SK-N-MC (cell line): ENCODE measurements at regions not wholly inside any gene's neighbourhood (a gene's known extent, or its start where the extent isn't known, plus 50 kb on each side); places are given as distances from the start of the nearest gene placed in this dataset.

Source experiments
- EZH2 ChIP-seq: fragments of 200-600 bp; sonication (generic); IDR thresholded peaks from one replicate; pipeline ENCODE4 v1.6.1; 2017; ENCODE audit warnings: antibody characterized with exemption
- FOXP2 ChIP-seq: optimal IDR thresholded peaks from 2 replicates; pipeline ENCODE3; 2011; ENCODE audit warnings: mild to moderate bottlenecking, moderate library complexity; ENCODE audit not compliant: insufficient read depth; ENCODE audit errors: extremely low read length, control extremely low read depth
- POLR2AphosphoS5 ChIP-seq: IDR thresholded peaks from 2 replicates; pipeline ENCODE4 v1.6.1; 2012; ENCODE audit warnings: mild to moderate bottlenecking, low read depth, low read length, borderline replicate concordance

DNA sequence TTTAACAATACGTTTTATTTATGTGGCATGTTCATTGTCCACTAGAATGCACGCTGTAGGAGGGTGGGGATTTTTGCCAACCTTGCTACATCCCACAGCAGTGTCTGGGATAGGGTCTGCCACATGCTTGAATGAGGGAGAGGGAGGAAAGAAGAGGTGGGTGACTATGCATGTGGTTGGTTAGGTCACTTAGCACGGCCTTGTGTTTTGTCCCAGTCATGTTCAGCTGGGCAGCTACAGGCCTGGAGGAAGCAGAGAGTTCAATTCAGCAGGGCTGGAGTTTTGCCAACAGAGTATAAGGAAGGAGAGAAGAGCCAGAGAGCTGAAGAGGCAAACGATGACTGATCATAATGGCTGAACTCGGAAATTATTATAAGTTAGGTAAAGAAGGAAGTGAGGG, 268.4 kb upstream of the NSMCE3 start:
- TF ChIP-seq EZH2 (no peak), POLR2AphosphoS5 (no peak), FOXP2 (no peak)
